ENCODE measurements at regions not wholly inside any gene's neighbourhood (a gene's known extent, or its start where the extent isn't known, plus 50 kb on each side); places are given as distances from the start of the nearest gene placed in this dataset.

- TF ChIP-seq CTCF (IDR thresholded peaks at IDR 0.05) = no peak
- TF ChIP-seq POLR2A (IDR thresholded peaks at IDR 0.05) = no peak
Measured at GRCh38 chr3:111373239-111373638, 168.8 kb upstream of the CD96 start.

All from esophagus squamous epithelium (tissue), 4 donors.